NCI-H524 (cell line): ENCODE measurements at regions not wholly inside any gene's neighbourhood (a gene's known extent, or its start where the extent isn't known, plus 50 kb on each side); places are given as distances from the start of the nearest gene placed in this dataset.

Experiments
- DNase-seq, 2 experiments: peaks; one replicate each; lab custom pipeline; 2025; lab: John Stamatoyannopoulos, UW

- DNase-seq = peak in 1 of 2 experiments; percentile 11
These were observed 343.3 kb upstream of the AKR1E2 start for GRCh38 chr10:4482659-4483058.

DNA sequence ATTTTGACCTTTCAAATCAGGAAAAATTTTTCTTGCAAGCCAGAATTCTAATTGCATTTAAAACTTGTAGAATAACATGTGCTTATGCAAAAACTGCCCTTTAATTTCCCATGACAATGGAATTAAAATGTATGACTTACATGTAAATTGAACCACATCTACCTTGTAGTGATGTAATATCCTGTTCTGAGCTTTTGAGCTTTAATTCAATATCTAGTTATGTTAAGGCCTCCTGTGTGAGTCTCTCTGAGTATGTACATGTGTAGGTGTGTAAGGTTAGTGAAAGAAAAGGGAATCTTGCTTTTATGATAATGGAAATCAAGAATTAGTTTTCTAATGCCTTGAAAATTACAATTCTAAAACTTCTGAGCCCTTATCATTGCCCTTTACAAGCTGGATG is 344.8 kb upstream of the AKR1E2 start:
- no peak for DNase-seq

DNA sequence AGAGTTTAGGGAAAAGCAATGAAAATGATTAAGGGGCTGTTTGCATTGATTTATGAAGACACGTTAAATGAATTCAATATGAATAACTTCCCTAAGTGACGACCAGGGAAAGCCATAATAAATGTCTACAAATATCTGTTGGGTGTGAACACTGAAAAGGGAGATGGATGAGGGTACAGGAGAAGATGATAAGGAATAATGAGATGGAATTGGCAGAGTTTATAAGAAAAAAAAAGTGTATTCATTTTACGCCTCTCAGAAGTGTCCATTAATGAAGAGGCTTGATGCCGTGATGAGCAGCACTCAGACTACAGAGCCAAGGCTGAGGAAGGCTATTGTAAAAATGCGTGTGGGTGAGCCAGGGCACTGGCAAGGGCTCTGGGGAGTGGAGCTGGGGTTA is 346.7 kb upstream of the AKR1E2 start:
- no peak for DNase-seq

DNA sequence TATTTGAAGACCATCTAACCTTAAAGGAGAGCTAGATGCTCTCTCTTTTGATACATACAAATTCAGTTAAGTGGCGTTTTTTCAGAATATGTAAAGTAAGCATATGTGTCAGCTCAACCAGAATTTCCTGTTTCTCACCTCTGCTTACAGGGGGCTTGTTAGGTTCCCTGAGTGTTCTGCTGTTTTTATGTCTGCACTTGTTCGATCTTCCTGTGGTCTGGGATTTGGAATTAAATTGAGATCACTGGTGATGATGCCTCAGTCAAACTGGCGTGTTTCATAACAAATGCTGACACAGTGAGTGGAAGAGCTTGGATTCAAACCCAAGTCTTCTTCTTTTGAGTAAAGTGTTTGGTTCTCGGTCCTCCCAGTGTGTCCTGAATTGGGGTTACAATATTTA is 348.3 kb upstream of the AKR1E2 start:
- DNase-seq = no peak

GRCh38 chr10:4475827-4476490 is 350.0 kb upstream of the AKR1E2 start:
- DNase-seq = no peak

GRCh38 chr10:4474829-4475228 is 351.2 kb upstream of the AKR1E2 start:
- DNase-seq = no peak

DNA sequence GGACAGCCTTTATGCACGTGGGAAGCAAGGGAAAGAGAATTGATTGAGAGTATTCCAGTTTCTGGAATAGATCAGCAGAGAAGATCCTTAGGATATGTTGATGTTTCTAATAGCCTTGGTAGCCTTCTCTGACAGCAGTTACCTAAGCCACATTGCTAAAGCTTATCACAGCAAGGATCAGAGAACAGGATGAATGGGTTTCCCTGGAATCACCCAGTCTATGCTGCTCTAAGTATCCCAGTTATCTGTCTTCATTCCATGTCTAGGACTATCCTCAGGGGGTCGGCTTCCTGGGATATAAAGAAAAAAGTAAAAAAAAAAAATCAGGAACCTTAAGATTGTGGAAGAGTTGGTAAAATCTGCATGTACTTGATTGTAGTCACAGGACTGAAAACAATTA is 352.0 kb upstream of the AKR1E2 start:
- DNase-seq = no peak

DNA sequence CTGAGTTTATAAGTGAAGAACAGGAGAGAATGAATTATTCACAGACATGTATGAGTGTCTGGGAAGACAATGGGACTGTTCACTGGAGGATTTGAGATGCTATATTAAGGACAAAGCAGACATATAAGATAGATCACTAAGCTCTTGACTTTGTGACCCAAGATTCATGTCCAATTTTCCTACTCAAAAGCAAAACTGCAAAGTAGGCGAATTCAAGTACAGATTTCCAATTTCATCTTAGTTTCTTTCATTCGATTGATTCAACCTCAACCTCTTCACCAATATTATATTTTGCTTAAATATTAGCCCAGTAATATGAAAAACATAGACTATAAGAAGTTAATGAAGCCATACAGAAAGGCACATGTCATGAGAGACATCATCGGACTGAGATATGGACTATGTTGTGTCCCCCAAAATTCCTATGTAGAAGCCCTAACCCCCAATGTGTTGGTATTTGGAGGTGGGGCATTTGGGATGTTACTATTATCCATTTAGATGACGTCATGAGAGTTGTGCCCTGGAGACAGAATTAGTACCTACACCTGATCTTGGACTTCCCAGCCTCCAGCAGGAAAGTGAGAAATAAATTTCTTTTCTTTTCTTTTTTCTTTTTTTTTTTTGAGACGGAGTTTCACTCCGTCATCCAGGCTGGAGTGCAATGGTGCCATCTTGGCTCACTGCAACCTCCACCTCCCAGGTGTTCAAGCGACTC is 353.7 kb upstream of the AKR1E2 start:
- DNase-seq = no peak

DNA sequence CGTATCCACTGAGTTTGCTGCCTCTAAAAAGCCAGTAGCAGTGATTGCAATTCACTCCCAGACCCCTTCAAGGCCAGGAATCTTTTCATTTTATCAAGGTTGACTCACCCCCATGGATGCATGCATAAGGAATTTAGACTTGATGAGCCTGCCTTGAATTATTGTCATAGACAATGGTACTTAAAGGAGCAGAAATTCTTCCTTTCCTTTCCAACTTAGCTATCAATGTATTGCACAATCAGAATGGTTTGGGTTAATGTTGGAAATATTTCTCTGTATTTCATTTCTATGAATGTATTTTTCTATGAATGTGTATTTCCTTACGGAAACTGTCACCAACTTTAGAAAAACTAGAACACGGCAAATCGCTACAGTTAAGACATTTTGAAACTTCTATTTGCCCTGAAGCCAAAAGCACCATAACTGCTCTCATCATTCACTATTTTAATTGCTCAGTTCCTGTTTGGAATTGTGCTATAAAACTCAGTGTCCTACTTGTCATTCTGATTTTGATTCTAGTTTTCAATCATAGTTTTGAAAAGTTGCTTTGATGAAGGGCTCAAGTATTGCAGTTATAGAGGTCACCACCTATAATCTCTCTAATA is 355.7 kb upstream of the AKR1E2 start:
- DNase-seq = no peak

GRCh38 chr10:4467481-4467880 is 358.5 kb upstream of the AKR1E2 start:
- DNase-seq = no peak

DNA sequence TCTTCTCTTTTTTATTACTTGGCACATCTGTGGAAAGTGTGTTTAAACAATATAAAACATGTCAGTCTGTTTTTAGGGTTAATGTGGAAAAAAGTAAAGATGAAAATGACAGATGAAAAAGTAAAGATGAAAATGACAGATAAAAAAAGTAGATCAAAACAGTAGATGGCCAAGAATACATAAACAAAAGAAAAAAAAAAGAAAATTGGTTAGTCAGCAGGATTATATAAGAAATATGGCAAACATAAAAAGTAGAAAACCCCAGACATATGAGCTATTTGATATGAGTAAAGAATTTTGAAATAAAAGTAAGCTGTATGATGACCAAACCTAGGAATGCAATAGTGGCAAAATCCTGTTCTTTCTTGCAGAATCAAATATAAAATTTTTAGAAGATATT is 365.7 kb upstream of the AKR1E2 start:
- DNase-seq = no peak

DNA sequence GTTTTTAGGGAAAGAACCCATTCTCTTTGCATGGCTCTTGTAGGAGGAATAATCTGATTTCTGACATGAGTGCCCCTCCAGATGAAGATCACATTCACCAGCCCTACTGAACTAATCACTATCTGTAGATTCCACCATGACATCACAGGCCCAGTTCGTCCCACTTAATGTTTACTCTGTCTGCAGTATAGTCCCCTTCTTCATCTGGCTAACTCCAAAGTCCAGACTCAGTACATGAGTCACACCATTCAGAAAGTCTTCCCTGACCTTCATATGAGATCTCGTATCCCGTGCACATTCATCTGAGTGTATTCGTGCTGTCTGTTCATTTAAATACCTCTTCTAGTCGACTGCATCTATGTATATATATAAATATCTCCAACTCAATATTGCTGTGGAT is 366.5 kb upstream of the AKR1E2 start:
- no peak for DNase-seq

DNA sequence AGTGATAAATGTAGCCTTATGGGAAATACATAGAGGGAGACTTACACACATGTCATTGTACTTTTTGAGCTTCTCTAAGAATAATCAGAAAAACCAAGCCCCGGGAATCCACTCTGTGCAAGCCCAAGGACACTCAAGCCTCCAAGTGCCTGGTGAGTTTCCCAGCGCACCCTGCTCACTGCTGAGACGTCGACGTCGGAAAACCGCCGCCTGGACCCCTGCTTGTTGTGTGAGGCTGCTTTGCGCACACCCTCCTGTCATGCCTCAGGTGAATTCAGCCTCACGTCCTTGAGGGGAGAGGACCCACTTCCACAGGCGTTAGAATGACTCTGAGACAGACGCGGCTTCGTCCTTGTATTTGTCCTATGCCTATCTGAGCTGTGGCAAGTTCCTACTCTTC is 368.4 kb upstream of the AKR1E2 start:
- no peak for DNase-seq

DNA sequence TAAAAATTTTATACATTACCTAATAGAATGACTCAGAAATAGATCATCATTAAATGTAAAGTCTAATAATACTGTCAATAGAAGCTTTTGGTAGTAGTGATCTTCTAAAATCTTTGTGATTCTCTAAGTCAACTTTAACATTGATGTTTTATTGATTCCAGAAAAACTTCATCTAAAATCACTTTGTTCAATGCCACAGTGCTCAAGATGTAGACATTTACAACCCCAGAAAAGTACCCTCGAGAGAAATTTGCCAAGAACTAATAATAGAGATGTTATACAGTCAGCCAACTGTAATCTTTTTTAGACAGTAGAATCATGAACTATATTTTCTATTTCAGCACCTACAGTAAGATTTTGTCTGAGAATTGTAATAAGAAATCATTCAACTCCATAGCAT is 369.2 kb upstream of the AKR1E2 start:
- no peak for DNase-seq

DNA sequence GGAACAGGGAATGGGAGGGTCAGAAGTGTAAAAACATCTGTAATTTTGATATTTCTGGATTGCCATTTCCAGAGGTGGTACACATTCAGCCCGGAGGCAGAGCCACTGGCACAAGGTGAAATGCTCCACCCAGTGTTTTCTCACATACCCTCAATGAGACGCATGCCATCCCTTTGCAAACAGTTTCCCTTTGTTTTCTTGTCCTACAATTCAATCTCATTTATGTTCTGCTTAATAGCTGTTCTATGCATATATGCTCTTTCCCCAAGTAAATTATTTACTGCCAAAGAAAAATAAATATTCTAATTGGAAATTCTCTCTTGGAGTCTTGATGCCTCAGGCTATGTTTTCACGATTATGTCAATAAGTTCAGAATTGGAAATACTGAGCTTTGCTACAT is 369.7 kb upstream of the AKR1E2 start:
- DNase-seq = no peak

DNA sequence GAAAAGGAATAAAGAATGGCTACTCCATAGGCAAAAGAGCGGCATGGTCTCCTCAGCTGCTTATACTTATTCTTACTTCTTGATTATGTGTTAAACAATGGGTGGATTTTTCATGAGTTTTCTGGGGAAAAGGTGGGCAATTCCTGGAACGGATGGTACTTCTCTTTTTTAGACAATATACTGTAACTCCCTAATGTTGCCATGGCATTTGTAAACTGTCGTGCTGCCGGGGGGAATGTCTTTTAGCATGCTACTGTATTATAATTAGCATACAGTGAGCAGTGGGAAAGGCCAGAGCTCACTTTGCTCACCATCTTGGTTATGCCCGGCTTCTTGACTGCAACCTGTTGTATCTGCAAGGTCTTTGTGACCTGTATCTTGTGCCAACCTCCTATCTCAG is 372.1 kb upstream of the AKR1E2 start:
- no peak for DNase-seq

DNA sequence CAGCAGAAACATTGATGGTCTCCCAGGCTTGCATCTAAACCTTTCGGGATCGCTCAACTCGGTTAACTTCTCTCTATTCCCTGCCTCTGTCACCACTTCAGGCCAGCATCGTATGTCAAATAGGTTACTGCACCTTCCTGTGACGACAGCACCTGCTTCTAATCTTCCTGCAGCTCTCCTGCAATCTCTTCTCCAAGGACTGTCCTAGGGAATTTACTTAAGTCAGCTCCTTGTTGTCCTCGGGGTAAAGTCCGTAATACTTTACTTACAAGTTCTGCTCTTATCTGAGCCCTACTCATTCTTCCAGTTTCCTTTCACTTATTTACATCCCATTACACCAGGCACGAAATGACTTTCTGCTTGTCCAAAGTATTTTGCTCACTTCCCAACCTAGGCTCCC is 372.7 kb upstream of the AKR1E2 start:
- no peak for DNase-seq

GRCh38 chr10:4450981-4451908 is 374.8 kb upstream of the AKR1E2 start:
- no peak for DNase-seq

GRCh38 chr10:4450169-4450568 is 375.8 kb upstream of the AKR1E2 start:
- no peak for DNase-seq

- DNase-seq = no peak
These were observed 378.0 kb upstream of the AKR1E2 start for GRCh38 chr10:4448030-4448429.

- no peak for DNase-seq
These were observed 382.6 kb upstream of the AKR1E2 start for GRCh38 chr10:4443419-4443818.

DNA sequence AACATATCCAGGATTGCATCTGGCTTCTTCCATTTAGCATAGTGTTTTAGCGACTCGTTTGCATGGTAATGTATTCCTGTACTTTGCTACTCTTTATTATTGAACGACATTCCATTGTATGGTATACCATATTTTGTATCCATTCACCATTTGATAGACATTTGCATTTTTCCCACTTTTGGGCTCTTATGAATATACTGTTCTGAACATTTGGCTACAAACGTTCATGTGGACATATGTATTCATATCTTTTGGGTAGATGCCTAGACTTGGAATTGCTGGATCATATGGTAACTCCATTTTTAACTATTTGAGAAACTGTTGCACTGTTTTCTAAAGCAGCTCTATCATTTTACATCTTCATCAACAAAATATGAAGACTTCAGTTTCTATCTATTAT is 383.7 kb upstream of the AKR1E2 start:
- no peak for DNase-seq

DNA sequence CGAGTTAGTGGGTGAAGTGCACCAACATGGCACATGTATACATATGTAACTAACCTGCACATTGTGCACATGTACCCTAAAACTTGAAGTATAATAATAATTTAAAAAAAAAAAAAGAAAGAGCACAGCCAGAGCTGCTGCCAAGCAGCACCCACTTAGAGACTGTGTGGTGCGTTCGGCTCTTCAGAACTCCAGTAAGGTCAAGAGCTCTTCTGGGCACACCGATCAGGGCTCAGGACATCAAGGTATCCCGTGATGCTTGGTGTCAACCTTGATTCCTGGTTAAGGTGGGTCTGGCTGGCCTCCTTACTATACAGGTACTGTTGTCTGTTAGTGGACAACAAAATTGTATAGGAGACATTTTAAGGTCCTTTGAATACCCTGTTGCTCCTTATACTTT is 385.7 kb upstream of the AKR1E2 start:
- no peak for DNase-seq
